Esophagus squamous epithelium (tissue), 4 donors: ENCODE measurements at regions not wholly inside any gene's neighbourhood (a gene's known extent, or its start where the extent isn't known, plus 50 kb on each side); places are given as distances from the start of the nearest gene placed in this dataset.

Experiments
- CTCF ChIP-seq, 6 experiments: fragments of 450-650 bp in 4 of 6; fragments of 200-600 bp in 2 of 6; sonication (generic) in 2 of 6; IDR thresholded peaks; one replicate each; pipeline ENCODE4 v1.5.1; 2016 to 2019; ENCODE audit warnings: antibody characterized with exemption in 6 of 6, mild to moderate bottlenecking in 4 of 6, moderate library complexity in 4 of 6
- POLR2A ChIP-seq, 4 donors: fragments of 450-650 bp; IDR thresholded peaks; one replicate each; pipeline ENCODE4 v1.6.1; 2017; ENCODE audit warnings: antibody characterized with exemption in 4 of 4, mild to moderate bottlenecking in 4 of 4, moderate library complexity in 3 of 4

DNA sequence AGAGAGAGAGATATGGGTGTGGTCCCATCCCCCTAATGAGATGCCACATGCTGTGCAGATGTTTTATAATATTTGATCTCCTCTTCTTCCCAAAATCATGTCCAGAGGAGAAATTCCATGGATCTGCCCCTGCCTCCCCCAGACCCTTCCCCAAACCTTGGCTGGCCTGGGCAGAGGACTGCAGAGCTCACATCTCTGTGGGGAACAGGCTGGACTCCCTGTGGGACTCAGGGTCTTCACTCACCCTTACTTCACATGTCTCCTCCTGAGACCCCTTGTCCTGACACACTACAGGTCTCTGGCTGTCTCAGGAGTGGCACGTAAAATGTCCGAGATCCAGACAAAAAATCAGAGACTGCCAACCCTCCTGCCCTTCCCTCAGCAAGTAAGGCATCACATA is 76.0 kb upstream of the CAPRIN2 start:
- TF ChIP-seq POLR2A (IDR thresholded peaks at IDR 0.05) (no peak), CTCF (IDR thresholded peaks at IDR 0.05) (no peak)
